ENCODE measurements at regions not wholly inside any gene's neighbourhood (a gene's known extent, or its start where the extent isn't known, plus 50 kb on each side); places are given as distances from the start of the nearest gene placed in this dataset.

- TF ChIP-seq FOXP1 (CRISPR knock-in tag; IDR thresholded peaks at IDR 0.05; ENCODE audit: borderline replicate concordance) (no peak), KAT7 (CRISPR knock-in tag; IDR thresholded peaks at IDR 0.05; ENCODE audit: borderline replicate concordance) (no peak), SP1 (CRISPR knock-in tag; conservative IDR thresholded peaks at IDR 0.05) (no peak), CTCF (IDR thresholded peaks at IDR 0.05) (no peak), ARID4B (CRISPR knock-in tag; IDR thresholded peaks at IDR 0.05; ENCODE audit: borderline replicate concordance) (no peak), ZNF317 (CRISPR knock-in tag; IDR thresholded peaks at IDR 0.05; ENCODE audit: borderline replicate concordance, low read depth) (no peak), TCF7 (CRISPR knock-in tag; IDR thresholded peaks at IDR 0.05; ENCODE audit: low read depth) (no peak), ESRRA (CRISPR knock-in tag; IDR thresholded peaks at IDR 0.05; ENCODE audit: borderline replicate concordance) (no peak), STAT6 (CRISPR knock-in tag; conservative IDR thresholded peaks at IDR 0.05; ENCODE audit: low read depth) (no peak), TP53 (CRISPR knock-in tag; IDR thresholded peaks at IDR 0.05) (no peak)
Measured at GRCh38 chr3:153060346-153060745, 101.7 kb upstream of the RAP2B start.

Data from WTC11 (cell line).